ENCODE measurements at regions not wholly inside any gene's neighbourhood (a gene's known extent, or its start where the extent isn't known, plus 50 kb on each side); places are given as distances from the start of the nearest gene placed in this dataset.

- TF ChIP-seq EZH2 (IDR thresholded peaks at IDR 0.05; ENCODE audit: borderline replicate concordance, low read length), result no peak
- no peak for TF ChIP-seq CTCF (IDR thresholded peaks at IDR 0.05; ENCODE audit: low read length)
Measured at GRCh38 chr5:98031496-98031895, 742.0 kb upstream of the RGMB start.

Data from OCI-LY1 (cell line).